A172 (cell line): ENCODE measurements at regions not wholly inside any gene's neighbourhood (a gene's known extent, or its start where the extent isn't known, plus 50 kb on each side); places are given as distances from the start of the nearest gene placed in this dataset.
A peak's percentile ranks its signal among the peaks of the same experiment; 100 is the strongest.

Experiments used
- DNase-seq: peaks from one replicate; pipeline ENCODE4 v3.0.0-alpha.2; 2015; ENCODE audit warnings: low spot score

DNA sequence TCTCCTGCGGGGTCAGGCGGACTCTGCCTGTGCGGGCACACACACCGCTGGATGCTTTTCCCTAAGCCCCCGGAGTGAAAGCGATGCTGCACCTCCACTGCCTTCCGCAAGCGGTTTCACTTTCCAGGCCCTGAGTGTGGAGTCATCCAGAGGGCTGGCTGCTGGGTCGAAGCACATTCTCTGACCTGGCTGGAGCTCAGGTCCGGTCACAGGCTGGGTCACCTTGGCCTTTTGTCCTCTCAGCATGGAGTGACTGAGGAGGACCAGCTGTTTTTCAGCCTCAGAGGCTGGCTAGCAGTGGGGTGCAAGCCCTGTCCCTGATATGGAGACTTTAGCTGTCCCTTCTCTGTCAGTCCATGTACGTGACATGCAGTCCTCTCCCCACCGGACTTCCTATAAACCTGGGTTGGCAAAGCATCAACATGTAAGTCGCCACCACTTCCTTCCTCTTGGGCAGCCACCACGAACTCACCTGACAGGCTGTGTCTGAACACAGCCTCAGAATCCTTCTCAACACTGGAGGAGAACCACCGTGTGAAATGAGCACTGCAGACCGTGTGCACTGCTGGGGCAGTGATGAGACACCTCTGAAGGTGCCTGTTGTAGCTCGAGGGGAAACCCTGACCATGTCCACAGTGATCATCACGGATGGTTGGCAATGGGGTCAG lies 51.3 kb downstream of the GADD45G start:
- no peak for DNase-seq

DNA sequence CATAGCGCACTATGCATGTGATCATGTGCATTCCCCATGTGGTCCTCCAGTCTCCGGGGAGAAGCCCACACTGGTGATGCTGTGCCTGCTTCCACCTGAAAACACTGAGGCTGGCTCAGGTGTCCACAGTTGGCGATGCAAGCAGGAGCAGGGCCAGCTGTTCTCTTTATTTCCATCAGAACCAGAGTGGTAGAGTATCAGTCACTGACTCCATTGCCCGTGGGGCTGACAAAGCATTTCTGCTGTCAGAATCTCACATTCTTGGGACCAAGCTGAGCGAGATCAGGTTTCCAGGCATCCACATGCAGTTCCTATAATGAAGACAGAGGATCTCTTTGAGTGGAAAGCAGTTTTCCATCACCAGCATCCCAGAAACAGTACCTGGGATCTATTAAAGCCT lies 52.5 kb downstream of the GADD45G start:
- DNase-seq, result no peak

DNA sequence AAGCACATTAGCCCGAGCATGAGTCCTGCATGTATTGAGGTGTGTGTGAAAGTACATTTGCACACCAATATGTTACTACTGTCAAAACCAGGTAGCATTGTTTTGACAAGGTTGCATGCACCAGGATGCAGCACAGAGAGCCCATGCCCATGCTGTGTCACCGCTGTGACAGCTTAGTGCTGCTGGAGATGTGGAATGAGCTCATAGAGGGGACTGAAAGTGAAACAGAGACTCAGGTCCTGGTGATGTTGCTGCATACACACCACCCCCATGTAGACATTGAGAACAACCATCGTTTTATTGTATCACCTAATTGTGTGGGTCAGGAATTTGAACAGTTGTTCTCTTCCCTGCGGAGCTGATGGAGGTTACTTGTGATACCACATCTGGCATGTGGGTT lies 53.0 kb downstream of the GADD45G start:
- no peak for DNase-seq

DNA sequence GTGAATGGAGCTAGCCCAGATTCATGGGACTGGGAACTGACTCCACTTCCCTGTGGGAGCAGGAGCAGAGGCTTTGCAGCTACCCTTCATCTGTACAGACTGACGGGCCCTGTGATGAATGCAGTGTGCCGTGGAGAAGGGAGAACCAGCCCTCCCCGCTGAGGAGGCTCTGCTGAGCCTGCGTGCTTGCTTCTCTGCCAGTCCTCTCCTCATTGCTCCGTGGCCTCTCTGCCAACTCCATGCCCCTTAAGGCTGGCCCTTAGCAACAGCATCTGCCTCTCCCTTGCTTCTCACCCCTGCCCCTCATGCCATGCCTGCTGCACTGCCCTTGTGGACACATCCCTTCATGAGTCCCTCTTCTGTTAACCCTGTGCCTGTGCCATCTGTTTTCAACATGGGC lies 53.6 kb downstream of the GADD45G start:
- DNase-seq, result no peak

- no peak for DNase-seq
These were observed 54.1 kb downstream of the GADD45G start for GRCh38 chr9:89658931-89659330.

GRCh38 chr9:89659473-89659872 lies 54.7 kb downstream of the GADD45G start:
- DNase-seq, result no peak

DNA sequence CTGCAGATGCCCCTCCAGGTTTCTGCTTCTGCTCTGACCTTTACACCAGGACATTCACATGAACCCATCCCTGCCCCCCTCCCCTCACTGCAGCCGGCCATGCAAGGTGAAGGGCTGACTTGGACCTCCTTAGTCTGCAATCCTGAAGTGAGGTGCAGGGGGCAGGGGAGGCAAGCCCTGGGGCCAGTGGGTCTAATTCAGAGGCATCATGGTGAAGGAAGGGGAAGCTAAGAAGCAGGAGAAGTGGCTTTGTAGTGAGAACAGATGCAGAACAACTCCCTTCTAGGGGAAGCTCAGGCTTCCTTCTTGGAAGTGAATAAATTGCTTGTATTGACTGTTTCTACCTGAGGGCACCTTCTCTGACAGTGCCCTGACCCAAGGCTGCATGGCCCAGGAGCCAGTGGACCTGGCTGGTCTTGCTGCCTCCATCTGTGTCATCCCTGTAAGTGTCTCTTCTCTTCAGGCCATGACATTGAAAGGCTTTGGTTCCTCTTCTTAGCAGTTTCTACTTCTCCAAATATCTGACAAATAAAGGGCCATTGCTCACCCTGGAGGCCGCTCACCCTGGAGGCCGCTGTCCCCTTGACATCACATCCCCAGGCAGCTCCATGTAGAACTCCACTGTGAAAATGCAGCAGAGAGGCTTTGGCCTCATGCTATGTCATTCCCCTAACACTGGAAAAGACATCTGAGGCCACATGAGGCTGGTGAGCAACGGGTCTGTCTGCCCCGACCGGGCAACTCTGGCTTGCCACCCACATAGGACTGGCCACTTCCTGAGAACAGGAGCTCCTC lies 55.3 kb downstream of the GADD45G start:
- no peak for DNase-seq

- DNase-seq, result no peak
These were observed 56.7 kb downstream of the GADD45G start for GRCh38 chr9:89661391-89661949.

- peak; percentile 98 for DNase-seq
These were observed 57.3 kb downstream of the GADD45G start for GRCh38 chr9:89661956-89662717.

DNA sequence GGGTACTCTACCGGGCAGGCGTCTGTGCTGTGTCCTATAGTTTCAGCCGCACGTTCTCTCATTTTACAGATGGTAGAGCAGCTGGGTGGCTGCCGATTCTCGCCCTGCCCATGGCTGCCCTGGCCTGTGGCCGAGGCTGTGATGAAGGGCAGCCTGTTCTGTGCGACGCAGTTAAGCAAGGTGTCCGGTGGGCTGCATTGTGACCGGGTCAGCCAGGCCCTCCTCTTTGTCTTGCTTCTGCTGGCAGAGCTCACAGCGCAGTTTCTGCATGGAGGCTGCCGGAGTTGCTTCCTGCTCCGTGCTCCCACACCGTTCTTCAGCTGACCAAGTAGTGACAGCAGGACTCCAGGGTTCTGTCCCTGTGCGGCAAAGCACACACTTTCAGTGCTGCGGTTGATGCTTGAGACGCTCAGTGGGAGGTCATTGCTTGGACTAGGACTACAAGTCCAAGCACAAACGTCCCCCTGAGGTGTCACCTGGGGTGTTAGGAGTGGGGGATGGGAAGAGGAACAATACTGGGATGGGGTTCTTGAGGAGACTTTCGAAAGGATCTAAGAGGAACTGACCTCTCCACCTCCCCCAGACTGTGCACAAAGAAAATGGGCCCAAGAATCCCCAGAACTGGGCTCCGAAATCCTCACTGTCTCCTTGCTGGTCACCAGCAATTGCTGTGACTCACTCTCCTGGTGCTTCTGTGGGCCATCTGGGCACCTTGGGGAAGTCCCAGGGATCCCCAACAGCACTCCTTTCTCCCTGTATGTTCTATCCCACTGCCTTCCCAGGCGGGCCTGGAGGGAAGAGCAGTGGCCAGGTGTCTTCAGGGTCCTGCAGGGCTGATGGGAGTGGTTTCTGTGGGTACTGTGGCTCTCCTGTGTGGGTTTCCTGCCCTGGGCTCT lies 58.2 kb downstream of the GADD45G start:
- DNase-seq, result no peak

- no peak for DNase-seq
These were observed 58.8 kb downstream of the GADD45G start for GRCh38 chr9:89663614-89663970.

DNA sequence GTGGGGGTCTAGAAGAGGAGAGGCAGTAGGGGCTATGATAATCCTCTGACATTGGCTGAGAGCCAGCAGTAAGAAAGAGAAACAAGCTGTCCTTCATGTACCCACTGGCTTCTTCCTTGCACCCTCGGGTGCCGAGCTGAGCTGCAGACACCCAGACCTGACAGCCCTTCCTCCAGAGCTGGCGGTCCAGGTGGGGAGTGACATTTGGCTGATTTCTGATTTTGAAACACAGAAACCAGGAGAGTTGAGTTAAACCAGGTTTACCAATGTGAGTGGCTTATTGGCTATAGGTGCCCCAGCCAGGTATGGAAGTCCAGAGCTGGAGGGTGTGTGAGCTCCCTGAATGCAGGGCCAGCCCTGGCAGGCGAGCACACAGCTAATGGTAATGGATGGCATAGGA lies 59.2 kb downstream of the GADD45G start:
- no peak for DNase-seq

DNA sequence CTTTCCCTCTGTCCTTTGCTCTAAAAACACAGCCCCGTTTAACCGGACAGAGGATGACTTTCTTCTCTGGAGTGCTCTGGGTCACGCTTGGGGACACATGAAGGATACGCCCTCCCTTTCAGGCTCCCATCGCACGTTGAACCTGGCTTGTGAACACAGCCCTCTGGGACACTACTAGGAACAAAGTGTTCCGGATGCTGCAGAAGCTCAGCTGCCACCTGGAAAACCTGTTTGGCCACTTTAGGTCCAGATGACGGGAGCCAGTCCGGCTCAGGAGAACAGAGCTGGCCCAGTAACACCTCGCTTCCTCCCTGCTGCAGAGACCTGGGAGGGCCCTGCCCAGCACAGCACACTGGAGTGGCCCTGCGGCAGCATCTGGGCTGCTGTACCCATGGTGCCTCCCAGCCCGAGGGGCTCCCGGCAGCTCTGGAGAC lies 60.1 kb downstream of the GADD45G start:
- no peak for DNase-seq

GRCh38 chr9:89666364-89666763 lies 61.6 kb downstream of the GADD45G start:
- DNase-seq, result no peak

DNA sequence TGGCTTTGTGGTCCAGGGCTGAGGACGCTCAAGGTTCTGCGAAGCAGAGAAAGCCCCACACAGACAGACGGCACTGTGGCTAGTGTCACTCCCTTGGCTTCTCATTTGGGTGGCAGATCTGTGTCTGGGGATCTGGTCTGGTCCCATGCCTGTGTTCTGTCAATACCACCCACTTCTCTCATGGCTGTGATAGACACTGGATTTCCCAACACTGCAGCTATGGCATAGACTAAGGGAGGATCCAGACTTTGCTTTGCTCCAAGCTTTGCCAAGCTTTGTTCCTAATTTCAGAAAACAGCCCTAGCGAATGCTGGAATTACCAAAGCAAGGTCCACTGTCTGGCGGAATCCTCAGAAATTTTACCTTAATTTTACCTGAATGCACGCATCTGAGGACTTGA lies 62.1 kb downstream of the GADD45G start:
- no peak for DNase-seq

- no peak for DNase-seq
These were observed 62.9 kb downstream of the GADD45G start for GRCh38 chr9:89667726-89668125.

- no peak for DNase-seq
These were observed 63.5 kb downstream of the GADD45G start for GRCh38 chr9:89668216-89668865.

DNA sequence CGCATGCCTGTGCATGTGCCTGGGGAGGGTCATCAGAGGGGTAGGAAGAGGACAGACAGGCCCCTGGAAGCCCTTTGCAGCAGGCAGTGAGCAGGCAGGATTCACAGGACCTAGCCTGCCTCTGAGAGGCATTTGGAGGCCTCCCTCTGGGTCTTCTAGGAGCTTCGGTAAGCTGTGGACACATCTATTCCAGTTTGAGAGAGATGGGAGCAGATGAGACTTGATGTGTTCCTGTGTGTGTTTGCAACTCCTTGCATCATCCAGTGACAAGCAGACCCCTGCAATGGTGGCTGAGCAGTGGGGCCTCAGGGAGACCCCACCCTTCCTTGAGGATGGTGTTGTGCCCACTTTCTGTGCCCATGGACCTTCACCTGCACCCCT lies 64.0 kb downstream of the GADD45G start:
- DNase-seq, result no peak

DNA sequence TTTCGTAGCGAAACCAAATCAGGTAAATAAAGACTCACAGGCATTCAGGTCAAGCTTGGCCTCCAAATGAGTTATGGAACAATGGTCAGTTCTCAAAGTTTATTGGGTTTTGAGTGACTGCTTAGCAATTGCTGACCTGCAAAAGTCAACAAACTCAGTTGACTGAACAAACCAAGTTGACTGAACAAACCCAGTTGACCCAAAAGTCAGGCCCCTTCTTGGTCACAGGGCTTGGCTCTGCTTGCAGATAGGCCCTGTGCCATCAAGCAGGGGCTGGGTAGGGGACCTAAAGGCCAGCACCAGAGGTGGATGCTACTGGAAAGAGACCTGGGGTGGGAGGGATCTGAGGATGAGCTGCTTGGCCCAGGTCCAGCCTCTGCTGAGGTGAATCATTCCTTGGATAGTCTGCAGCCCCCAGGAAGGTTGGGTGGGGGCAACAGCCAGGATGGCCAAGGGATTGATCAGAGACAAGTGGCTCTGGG lies 64.6 kb downstream of the GADD45G start:
- DNase-seq, result no peak

DNA sequence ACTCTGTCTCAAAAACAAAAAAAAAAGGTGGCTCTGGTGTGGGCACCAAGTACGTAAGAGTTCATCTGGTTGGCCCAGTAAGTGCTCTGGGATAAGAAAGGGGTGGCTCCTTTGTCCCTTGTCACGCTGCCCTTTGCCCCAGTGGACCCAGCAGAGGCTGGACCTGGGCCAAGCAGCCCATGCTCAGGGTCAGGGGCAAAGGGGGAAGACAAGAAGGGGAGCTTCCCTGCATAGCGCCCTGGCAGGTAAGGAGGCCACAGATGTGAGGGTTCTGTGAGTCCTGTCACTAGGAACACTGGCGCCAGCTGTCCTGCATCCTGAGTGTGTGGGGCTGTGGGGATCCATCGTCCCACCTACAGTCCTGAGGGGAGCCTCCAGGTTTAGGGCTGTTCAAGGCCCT lies 65.3 kb downstream of the GADD45G start:
- no peak for DNase-seq
